Panc1 (cell line): ENCODE measurements at regions not wholly inside any gene's neighbourhood (a gene's known extent, or its start where the extent isn't known, plus 50 kb on each side); places are given as distances from the start of the nearest gene placed in this dataset.

Source experiments
- ATAC-seq: fragments of 200-7000 bp; cut with Tn5 transposase; 2 replicates; pipeline ENCODE4 v1.9.1; 2020; ENCODE audit warnings: mild to moderate bottlenecking, moderate library complexity
- BruUV-seq: library from RNA; stranded (reverse); fragments of 400-500 nt; replicated peaks from 2 replicates; lab custom pipeline; 2021; lab: Mats Ljungman, UMichigan
- CTCF ChIA-PET: fragments of 300-600 bp; sonication (Branson Sonifier 250); formaldehyde crosslinking; loops from one replicate; lab custom pipeline; 2022; ENCODE audit warnings: antibody characterized with exemption; lab: Charles Lee
- POLR2A ChIA-PET: fragments of 300-600 bp; sonication (Branson Sonifier 250); formaldehyde crosslinking; loops from one replicate; lab custom pipeline; 2022; ENCODE audit warnings: antibody characterized with exemption; lab: Charles Lee
- DNase-seq: peaks from one replicate; pipeline ENCODE4 v3.0.0-alpha.2; 2010; ENCODE audit warnings: low read depth, low spot score
- H3K27ac ChIP-seq: 2 replicates; pipeline ENCODE4 v1.5.1; 2011; ENCODE audit warnings: mild to moderate bottlenecking, low read length, inconsistent platforms
- H3K27me3 ChIP-seq: fragments of 200-500 bp; sonication (Bioruptor generic); 2 replicates; pipeline ENCODE4 v1.6.0; 2014; ENCODE audit warnings: low read length, inconsistent platforms; ENCODE audit not compliant: control insufficient read depth, insufficient read depth
- H3K36me3 ChIP-seq: fragments of 200-500 bp; sonication (Bioruptor generic); 2 replicates; pipeline ENCODE4 v1.5.1; 2014; ENCODE audit warnings: inconsistent platforms, mild to moderate bottlenecking, low read length, moderate library complexity; ENCODE audit not compliant: control insufficient read depth, insufficient read depth
- H3K4me1 ChIP-seq: 2 replicates; pipeline ENCODE4 v1.5.1; 2011; ENCODE audit warnings: inconsistent platforms, mild to moderate bottlenecking, low read length, moderate library complexity; ENCODE audit not compliant: control insufficient read depth, insufficient read depth
- H3K4me3 ChIP-seq, 2 experiments: 2 replicates each; pipeline ENCODE4 v1.5.1; 2011 to 2012; ENCODE audit warnings: low read depth in 2 of 2, low read length in 2 of 2, mild to moderate bottlenecking in 2 of 2, inconsistent platforms in 1 of 2, moderate library complexity in 1 of 2
- H3K9me3 ChIP-seq: fragments of 200-500 bp; sonication (Bioruptor generic); 2 replicates; pipeline ENCODE4 v1.5.1; 2014; ENCODE audit warnings: low read depth, mild to moderate bottlenecking, inconsistent platforms, low read length, moderate library complexity; ENCODE audit not compliant: control insufficient read depth, insufficient read depth
- CTCF ChIP-seq: fragments of 450-650 bp; IDR thresholded peaks from 2 replicates; pipeline ENCODE4 v1.5.1; 2017; ENCODE audit warnings: mild to moderate bottlenecking
- POLR2AphosphoS5 ChIP-seq: IDR thresholded peaks from 2 replicates; pipeline ENCODE4 v1.6.1; 2012; ENCODE audit warnings: mild to moderate bottlenecking, low read depth, low read length, moderate library complexity
- REST ChIP-seq, 2 experiments: IDR thresholded peaks; 2 replicates each; pipeline ENCODE4 v1.6.1; 2011 to 2012; ENCODE audit warnings: low read depth in 2 of 2, control low read depth in 1 of 2, low read length in 1 of 2, mild to moderate bottlenecking in 1 of 2, moderate library complexity in 1 of 2; ENCODE audit not compliant: insufficient read depth in 1 of 2
- SIN3A ChIP-seq: IDR thresholded peaks from 2 replicates; pipeline ENCODE4 v1.6.1; 2012; ENCODE audit warnings: low read depth, mild to moderate bottlenecking, low read length, moderate library complexity, borderline replicate concordance; ENCODE audit not compliant: insufficient read depth
- TCF7L2 ChIP-seq: IDR thresholded peaks from 2 replicates; pipeline ENCODE4 v1.6.1; 2011; ENCODE audit warnings: mild to moderate bottlenecking, low read depth, low read length, inconsistent platforms
- in situ Hi-C: cut with HindIII; loops from 2 replicates; pipeline ENCODE4 v1.10.0; 2016; ENCODE audit warnings: low sequenced_read_pairs, low pct_unique_long_range_greater_than_20kb
- intact Hi-C: fragments of 100-400 bp; cut with micrococcal nuclease; formaldehyde crosslinking; loops from one replicate; pipeline ENCODE4 v1.10.0; 2022; ENCODE audit not compliant: unreplicated experiment

- ChIA-PET CTCF (no interaction called here), POLR2A (no interaction called here)
- DNase-seq (no peak), ATAC-seq (no peak)
- Histone ChIP-seq H3K4me3 (no peak overlapping the region), H3K27me3 (no peaks in the 10 kb centered on the region), H3K9me3 (no peaks in the 10 kb centered on the region), H3K27ac (no peak overlapping the region), H3K4me1 (no peaks in the 10 kb centered on the region), H3K36me3 (no peaks in the 10 kb centered on the region)
- intact Hi-C loops: no loop called here
- TF ChIP-seq POLR2AphosphoS5 (no peak), CTCF (no peak), SIN3A (no peak), REST (IDR thresholded peaks at IDR 0.05; ENCODE audit: insufficient read depth in 1 of 2, low read depth in 2 of 2, low read length in 1 of 2) (no peak), TCF7L2 (no peak)
- in situ Hi-C loops: no loop called here
- no TSS peak for BruUV-seq
Measured at GRCh38 chr3:177959188-177959587, 577.0 kb upstream of the KCNMB2 start.

DNA sequence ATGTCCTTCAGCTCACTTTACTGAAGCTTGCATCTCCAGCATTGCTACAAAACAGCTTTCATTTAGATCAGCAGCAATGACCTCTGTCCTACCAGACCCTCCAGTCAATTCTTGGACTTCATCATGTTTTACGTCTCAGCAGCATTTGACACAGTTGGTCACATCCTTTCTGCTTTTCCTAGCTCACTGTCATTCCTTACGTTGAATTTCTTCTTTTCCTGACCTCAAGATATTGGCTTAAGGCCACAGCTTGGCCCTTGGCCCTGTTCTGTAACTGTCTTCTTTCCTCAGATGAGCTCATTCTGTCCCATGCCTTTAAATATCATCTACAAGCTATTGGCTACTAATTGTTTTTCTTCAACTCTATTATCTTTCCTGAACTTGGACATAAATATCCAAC, 576.2 kb upstream of the KCNMB2 start:
- CTCF ChIA-PET: no interaction called here

More for the DNA sequence above, 576.2 kb upstream of the KCNMB2 start:
- Histone ChIP-seq H3K4me3 (no peak overlapping the region), H3K27me3 (no peaks in the 10 kb centered on the region), H3K27ac (no peak overlapping the region), H3K4me1 (no peaks in the 10 kb centered on the region), H3K36me3 (no peaks in the 10 kb centered on the region), H3K9me3 (no peaks in the 10 kb centered on the region)
- no peak for DNase-seq
- ATAC-seq: no peak
- POLR2A ChIA-PET: no interaction called here
- TF ChIP-seq CTCF: no peak
- no peak for TF ChIP-seq TCF7L2
- TF ChIP-seq SIN3A: no peak
- TF ChIP-seq REST (IDR thresholded peaks at IDR 0.05; ENCODE audit: insufficient read depth in 1 of 2, low read depth in 2 of 2, low read length in 1 of 2): no peak
- intact Hi-C loops (no loop called here), in situ Hi-C loops (no loop called here)
- no TSS peak for BruUV-seq
